HG03378 (cell line): ENCODE measurements at regions not wholly inside any gene's neighbourhood (a gene's known extent, or its start where the extent isn't known, plus 50 kb on each side); places are given as distances from the start of the nearest gene placed in this dataset.
"Not testable (repeated sequence)": the region's sequence is repeated elsewhere in the genome, so short reads cannot be mapped to it uniquely, and the experiment has no call there.

Source experiments
- ATAC-seq: cut with Tn5 transposase; IDR thresholded peaks from one replicate; pipeline ENCODE4 v1.9.1; 2021; ENCODE audit warnings: mild to moderate bottlenecking, moderate library complexity; ENCODE audit not compliant: unreplicated experiment

DNA sequence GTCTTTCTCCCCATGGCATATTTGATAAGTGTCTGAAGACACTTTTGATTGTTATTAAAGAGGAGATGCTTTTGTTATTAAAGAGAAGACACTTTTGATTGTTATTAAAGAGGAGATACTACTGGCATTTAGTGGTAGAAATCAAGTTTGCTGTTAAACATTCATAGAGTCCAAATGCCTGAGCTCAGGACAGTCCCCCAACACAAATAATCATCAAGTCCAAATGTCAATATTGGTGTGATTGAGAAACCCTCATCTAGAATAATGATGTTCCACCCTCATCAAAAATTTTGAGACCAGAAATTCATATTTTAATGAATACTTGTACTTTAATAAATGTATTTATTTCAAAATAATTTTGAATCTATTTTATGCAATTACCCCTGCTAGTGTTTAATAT is 1412.9 kb upstream of the PCDH7 start:
- ATAC-seq, result no peak

DNA sequence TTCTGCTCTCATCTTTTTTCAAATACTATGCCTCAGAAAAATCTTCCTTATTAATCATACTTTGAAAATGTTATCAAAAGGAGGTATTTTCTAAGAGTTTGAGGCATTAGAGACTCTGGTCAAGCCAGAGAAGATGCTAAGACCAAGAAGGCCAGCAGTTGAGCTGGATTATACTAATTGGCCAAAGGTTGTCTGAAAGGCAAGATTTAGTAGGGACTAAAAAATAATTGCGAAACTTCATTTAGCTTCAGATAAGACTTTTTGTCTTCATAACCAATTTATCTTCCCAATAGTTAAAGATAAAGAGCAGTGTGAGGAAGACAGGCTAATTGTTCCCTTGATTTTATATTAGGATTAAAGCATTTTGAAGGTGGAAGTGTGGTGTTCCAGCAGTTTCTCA is 1412.4 kb upstream of the PCDH7 start:
- no peak for ATAC-seq

DNA sequence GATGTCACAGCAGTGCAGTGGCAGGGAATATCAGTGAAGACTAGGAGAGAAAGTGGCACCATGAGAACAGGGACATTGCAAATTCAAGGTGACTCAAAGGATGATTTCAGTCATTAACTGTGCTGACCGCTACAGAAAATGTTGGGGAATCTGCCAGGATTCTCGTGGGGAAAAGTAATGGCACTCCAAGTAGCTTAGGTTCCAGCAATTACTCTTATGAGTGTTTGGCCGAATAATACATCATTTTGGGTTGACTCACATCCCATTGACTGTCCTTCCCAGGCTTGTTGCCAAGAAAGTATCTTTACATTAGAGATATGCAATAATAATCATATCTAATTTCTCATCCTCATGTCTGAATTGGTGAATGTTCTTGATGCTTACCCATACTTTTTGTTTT is 1411.1 kb upstream of the PCDH7 start:
- no peak for ATAC-seq

DNA sequence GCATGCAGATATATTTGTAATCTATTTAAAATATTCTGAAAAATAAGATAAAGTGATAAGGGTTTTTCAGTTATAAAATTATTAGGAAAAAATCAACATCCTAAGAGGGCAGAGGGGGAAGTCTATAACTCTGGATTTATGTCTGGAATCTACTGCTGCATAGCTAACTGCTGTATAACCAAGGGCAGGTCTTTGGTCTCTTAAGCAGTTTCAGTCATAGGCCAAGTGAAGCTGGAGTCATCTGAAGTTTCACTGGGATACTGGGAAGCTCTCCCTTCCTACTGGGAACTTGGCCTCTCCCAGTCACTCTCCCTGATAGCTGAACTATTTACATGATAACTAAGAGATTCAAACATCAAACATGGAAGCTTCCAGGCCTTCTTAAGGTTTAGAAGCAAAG is 1409.9 kb upstream of the PCDH7 start:
- ATAC-seq, result no peak

DNA sequence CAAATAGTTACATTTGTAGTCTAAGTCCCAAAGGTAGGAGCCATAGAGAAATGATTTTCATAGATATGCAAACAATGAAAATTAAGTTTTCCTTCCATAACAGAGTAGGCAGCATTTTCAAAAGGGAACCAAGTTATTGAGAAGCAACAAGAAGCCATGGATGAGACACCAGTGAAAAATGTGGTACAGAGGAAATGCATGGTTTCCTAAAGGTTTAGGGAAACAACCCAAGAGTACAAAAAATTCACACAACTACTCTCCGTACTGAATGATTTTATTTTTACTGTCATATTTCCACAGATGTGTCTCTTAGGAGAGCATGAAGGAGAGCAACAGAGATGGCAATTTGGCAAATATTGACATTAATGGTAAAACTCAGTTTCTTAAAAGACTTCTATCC is 1408.9 kb upstream of the PCDH7 start:
- ATAC-seq, result no peak

DNA sequence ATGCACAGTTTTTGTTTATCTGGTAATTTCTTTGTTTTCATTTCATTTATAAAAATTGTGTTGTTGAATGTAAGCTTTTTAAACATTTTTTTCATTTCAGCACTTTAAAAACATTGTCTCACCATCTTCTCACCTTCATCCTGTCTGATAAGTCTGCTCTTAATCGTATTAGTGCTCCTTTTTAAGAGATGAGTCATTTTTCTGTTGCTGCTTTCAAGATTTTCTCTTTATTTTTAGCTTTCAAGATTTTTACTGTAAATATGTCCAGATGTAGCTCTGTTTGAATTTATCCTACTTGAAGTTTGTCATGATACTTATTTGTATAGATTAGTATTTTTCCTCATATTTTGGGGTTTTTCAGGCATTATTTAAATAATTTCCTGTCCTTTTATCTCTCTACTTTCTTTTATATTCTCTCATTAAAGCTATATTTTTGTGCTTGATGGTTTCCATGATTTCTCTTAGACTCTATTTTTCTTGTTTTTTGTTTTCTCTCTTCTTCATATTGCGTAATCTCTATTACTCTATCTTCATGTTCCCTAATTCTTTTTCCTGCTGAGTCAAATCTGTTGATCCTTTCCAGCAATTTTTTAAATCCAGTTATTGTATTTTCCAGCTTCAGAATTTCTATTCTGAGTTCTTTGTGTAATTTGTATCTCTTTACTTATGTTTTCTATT is 1400.4 kb upstream of the PCDH7 start:
- no peak for ATAC-seq

DNA sequence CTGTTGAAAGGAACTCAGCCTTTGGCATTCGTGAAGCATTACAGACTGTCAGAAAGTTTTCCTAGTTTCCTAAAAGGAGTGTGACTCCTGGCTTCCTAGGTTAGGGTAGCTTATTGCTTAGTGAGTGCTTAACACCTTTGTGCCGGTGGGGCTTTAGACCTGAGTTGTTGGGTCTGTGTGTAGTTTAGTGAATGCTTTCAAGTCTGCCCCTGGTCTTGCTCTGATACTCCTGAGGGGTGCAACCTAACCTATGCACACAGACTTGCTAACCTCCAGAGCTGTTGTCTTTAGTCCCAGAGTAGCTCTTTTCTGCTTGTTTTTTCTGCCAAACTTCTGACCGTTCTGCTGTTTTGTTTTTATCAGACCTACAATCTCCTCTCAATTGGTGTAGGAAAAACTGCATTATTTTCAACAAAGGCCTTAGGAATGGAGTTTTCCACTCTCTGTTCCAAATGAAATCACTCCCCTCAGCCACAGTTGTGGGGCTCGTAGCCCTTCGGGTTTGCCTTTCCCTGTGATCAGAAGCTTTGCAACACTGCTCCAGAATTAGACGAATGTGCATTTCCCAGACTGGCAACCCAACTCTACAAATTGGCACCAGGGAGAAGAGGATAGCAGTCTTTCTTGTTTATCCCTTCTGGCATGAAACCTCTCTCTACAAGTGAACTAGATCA is 1399.1 kb upstream of the PCDH7 start:
- no peak for ATAC-seq

DNA sequence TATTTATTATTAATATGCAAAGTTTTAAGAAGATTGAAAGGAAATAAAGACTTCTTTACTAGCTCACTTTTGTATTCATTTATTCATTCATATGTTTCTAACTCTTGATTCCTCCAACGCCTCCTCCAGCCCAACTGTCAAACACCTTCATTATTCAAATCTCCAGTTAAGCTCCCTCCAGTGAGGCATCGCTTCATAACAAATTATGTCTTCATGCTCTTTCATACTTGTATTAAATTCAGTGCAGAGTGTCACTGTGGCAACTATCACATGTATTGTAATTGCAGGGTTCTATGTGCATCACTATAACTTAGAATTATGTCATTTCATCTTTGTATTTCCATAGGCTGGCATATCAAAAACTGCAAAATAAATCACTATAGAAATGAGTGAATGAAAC is 1394.2 kb upstream of the PCDH7 start:
- ATAC-seq, result no peak

DNA sequence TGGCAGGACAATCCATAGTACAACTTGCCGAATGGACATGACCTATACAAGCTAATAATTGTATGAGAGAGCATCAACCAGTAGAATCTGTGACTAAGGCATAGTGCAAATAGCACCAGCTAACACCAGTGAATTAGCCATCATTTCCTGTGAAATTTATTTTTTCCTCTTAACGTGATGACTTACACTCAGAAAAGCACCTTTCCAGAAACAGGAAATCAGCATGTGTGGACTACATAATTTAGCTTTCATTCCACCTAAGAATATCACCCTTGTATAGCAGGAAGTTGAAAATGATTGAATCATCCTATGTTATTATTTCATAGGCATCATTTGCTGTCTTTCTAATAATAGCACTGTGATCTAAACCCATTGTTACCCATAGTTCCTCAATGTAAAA is 1393.4 kb upstream of the PCDH7 start:
- no peak for ATAC-seq

DNA sequence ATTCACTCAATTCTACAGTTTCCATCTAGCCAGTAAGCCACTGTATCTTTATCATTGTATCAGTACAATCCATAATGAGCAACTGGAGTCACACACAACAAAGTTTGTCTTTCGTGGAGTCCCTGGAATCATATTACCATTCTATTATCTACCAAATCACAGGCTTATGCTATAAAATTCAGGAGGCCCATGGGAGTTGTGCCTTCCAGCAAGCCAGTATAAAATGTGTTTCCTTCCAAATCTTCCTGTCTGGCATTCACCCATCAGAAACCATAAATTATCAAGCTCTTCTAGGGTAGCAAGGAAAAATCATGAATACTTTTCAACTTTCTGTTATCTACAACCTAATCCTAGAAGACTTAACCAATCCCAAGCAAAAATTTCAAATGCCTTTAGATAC is 1383.3 kb upstream of the PCDH7 start:
- no peak for ATAC-seq

DNA sequence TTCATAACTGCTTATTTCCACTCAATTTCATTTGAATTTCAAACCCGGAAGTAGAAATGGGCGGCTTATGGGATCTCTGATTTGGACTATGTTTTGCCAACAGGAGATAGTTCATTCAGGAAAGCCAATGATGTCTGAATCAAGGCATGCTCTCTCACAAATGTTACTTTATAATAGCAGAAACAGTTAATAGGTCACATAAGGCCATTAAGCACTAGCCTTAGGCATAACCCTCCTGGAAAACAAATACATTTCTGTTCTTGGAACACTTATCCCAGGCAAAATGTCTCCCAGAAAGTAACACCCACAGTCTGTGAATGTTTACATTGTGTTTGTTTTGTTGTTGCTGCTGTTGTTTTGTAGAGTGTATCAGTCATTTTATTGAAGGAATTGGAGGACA is 1347.2 kb upstream of the PCDH7 start:
- ATAC-seq, result no peak

DNA sequence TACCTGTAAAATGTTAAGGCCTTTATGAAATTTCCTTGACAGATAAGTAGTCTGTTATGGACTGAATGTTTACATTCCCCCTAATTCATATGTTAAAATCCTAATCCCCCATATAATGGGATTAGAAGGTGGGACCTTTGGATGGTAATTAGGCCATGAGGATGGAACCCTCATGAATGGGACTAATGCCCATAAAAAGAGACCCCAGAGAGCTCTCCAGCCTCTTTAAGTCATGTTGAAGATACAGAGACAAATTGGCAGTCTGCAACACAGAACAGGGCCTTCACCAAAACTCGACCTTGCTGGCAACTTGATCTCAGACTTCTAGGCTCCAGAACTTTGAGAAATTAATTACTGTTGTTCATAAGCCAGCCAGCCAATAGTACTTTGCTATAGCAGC is 1344.5 kb upstream of the PCDH7 start:
- no peak for ATAC-seq

DNA sequence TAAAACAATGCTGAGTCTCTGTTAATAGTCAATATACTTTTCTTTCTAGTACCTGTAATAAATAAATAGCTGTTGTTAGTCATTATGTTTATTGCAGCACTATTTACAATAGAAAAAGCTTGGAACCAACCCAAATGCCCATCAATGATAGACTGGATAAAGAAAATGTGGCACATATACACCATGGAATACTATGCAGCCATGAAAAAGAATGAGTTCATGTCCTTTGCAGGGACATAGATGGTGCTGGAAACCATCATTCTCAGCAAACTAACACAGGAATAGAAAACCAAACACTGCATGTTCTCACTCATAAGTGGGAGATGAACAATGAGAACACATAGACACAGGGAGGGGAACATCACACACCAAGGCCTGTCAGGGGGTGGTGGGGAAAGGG is 1341.9 kb upstream of the PCDH7 start:
- not testable (repeated sequence) for ATAC-seq

DNA sequence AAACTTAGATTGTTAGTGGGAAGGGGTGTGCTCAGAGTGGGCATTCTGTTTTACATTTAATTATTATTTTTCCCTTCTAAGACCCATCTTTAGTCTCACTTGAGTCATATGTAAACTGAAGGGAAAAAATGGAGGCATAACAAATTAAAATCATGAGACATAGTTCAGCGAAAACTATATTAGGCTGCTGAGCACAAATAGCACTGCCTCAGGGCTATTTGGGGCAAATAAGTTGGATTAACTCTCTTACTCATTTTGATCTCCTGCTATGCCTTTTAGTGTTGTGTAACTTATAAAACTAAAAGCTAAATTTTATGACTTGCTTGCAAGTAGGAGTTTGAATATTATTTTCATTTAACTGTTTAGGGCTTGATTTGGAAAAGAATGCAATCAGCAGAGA is 1329.2 kb upstream of the PCDH7 start:
- no peak for ATAC-seq

DNA sequence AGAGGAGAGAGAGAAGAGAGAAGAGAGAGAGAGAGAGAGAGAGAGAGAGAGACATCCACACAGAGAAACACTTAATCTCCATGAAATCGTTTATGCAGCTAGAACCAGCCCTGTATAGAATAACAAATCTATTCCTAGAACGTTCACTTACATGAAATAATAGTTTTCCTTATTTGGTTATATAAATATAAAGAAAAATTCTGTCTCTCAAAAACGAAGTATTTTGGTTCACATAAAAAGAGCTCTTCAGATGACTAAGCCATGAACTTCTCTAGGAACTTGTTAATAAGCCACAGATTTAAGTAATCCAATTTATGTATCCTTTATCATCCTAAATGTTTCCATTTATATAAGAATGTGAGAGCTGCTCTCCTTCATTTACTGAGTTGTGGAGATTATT is 1315.1 kb upstream of the PCDH7 start:
- no peak for ATAC-seq

DNA sequence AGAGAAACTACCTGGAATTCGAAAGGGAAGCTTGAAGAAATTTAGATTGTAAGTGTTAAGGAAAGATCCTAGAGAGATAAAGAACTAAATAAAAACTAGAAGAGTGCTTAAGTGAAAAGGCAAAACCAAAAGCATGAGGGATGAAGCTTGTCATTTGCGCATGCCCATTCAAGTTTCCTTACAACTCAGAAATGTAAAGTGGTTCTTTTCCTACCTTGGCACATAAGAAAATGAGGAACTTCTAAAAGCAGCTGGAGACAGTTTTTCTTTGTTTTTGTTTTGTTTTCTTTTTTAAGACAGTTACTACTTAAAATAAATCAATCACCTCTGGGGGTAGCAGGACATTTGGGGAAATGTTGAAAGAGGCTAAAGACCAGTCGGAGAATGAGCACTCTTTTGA is 1304.4 kb upstream of the PCDH7 start:
- no peak for ATAC-seq

DNA sequence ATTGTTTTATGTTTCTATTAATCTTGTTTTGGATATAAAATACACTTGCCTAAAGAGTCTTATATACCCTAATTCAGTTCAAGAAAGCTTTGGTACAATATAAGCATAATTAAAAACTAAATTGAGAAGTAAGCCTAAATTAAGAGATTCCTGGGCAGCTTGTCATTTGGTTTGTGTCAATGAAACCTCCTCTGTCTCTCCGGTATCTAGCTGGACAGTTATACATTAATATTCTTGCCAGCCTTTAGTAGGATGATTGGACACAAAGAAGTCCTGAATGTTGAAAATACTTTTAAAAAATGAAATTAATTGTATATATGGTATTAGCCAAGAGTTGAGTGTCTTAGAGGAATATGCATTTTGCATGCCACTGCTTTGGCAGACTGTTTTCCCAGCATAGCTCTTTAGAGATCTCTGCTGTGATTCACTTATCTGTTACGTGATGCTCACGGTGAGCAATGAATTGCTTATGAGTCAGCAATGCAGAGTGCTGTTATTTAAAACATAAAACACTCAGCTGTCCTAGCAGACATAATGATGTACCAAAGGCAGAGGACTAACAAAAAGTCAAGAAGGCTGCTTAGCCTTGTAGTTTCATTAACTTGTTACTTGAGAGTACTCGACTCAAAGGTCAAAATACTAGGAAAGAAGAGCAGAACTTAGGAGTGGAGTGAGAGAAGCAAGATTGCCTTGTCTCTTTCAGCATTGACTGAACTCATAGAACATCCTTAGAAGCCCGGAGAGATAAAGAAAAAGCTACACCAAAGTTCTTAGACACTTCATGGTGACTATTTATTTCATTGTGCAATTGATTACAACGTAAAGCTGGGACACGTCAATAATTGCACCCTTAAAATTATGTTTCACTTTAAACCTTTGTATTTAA is 1296.1 kb upstream of the PCDH7 start:
- ATAC-seq, result no peak

DNA sequence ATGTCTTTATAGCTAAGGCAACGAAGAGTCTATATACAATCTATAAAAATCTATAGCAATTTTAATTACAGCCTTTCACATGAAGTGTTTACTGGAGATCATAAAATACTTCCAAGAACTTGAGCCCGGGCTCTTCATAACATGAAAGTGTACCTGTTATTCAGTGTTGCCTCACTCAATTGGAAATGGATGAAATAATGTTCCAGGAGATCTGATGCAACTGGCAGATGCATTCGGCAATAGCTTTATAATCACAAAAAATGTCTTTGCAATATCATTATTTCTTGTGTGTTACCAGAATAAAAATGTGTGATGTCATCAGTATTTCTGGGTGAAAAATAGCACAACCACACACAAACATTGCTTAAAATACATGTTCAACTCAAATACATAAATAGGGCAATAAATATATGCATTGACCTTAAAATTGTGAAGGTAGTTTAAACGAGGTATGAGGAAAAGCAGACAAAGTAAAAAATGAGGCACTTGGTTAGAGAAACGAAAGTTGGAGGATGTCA is 1266.8 kb upstream of the PCDH7 start:
- no peak for ATAC-seq

DNA sequence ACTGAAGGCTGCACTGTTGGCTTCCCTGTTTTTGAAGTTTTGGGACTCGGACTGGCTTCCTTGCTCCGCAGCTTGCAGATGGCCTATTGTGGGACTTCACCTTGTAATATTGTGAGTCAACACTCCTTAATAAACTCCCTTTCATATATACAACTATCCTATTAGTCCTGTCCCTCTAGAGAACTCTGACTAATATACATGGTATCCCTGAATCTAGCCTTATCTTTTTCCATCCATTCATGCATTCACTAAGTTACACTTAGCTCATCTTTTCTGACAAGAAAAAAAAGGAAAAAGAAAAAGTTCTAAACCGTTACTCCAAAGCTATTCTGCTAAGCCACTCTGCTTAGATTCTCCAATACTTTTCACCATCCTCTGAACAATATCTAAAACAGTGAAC is 1260.2 kb upstream of the PCDH7 start:
- no peak for ATAC-seq

DNA sequence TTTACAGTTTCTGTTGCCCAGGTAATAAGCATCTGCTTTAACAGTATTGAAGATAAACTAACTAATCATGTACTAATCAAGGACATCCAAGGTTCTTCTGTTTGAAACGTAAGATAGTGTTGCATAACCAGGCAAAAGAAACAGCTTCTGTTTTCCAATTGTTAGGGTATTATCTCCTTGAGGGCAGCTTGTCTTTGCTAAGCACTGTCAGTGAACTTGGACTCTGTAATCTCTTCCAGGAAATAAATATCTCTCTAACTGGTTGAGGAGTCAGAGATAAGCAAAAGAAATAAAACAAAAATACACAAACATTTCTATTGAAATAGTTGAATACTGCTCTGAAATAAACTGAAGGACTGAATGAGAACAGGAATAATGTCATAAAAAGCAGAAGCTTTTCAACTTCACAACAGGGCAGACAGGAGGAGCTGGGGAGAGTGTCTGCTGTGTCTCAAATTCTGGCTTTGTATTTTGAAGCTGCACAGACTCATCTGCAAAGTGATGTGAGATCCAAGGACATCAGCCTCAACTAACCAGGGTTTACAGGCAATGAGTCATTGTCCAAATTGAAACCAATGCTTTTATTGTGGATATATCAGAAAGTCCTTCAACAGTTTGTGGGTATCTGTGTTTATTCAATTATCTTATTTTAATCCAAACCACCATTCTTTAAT is 1253.0 kb upstream of the PCDH7 start:
- no peak for ATAC-seq
